K562 (cell line): ENCODE measurements at regions not wholly inside any gene's neighbourhood (a gene's known extent, or its start where the extent isn't known, plus 50 kb on each side); places are given as distances from the start of the nearest gene placed in this dataset.

Experiments used
- ATAC-seq: fragments of 200-7000 bp; cut with Tn5 transposase; 3 replicates; pipeline ENCODE4 v1.9.1; 2020; ENCODE audit warnings: moderate library complexity
- BruUV-seq: library from RNA; stranded (reverse); fragments of 400-500 nt; replicated peaks from 2 replicates; lab custom pipeline; 2021; lab: Mats Ljungman, UMichigan
- CTCF ChIA-PET: fragments of 300-600 bp; formaldehyde crosslinking; extraction: SDS; loops from one replicate; lab custom pipeline; 2021; ENCODE audit warnings: low intra/inter-chr PET ratio; lab: Yijun Ruan, JAX
- POLR2A ChIA-PET: fragments of 300-600, 350-650 bp; sonication (Branson Sonifier 250); formaldehyde crosslinking; extraction: SDS; loops from one replicate; lab custom pipeline; 2021; ENCODE audit warnings: antibody characterized with exemption, inconsistent platforms; lab: Yijun Ruan, JAX
- DNase-seq, 4 experiments: peaks; one replicate each; pipeline versions ENCODE4 v3.0.0 to v3.0.0-alpha.2; 2011 to 2018; ENCODE audit warnings: low spot score in 3 of 4, mixed read lengths in 3 of 4; ENCODE audit errors: extremely low read depth in 1 of 4
- FAIRE-seq: peaks from 2 replicates; lab custom pipeline; 2011; peaks lifted over from hg19 to GRCh38; lab: Jason Lieb, UNC
- H2AFZ ChIP-seq: 2 replicates; pipeline ENCODE4 v1.6.0; 2011; ENCODE audit warnings: low read depth, low read length, control low read depth, inconsistent platforms
- H3K27ac ChIP-seq: fragments of 200-600 bp; 3 replicates; pipeline ENCODE4 v1.8.0; 2011; ENCODE audit warnings: low read depth, mild to moderate bottlenecking, control low read depth, inconsistent platforms, low read length, moderate library complexity, mixed read lengths; ENCODE audit errors: extremely low read depth
- H3K27me3 ChIP-seq, 2 experiments: fragments of 300-600 bp in 1 of 2; 2 replicates in 1 of 2; 3 replicates in 1 of 2; pipeline versions ENCODE4 v1.6.0 to v1.8.0; 2011; ENCODE audit warnings: inconsistent platforms in 2 of 2, low read length in 2 of 2, mild to moderate bottlenecking in 1 of 2, mixed read lengths in 1 of 2, moderate library complexity in 1 of 2; ENCODE audit not compliant: control insufficient read depth in 2 of 2, insufficient read depth in 2 of 2
- H3K36me3 ChIP-seq: fragments of 300-600 bp; 3 replicates; pipeline ENCODE4 v1.8.0; 2011; ENCODE audit warnings: mild to moderate bottlenecking, low read length, inconsistent platforms; ENCODE audit not compliant: control insufficient read depth, insufficient read depth
- H3K4me1 ChIP-seq, 2 experiments: fragments of 200-600 bp in 1 of 2; replicated peaks in 1 of 2; 2 replicates in 1 of 2; 3 replicates in 1 of 2; pipeline versions ENCODE4 v1.5.1 to v1.8.0; 2011; ENCODE audit warnings: inconsistent platforms in 2 of 2, low read length in 2 of 2, mild to moderate bottlenecking in 1 of 2, mixed read lengths in 1 of 2, moderate library complexity in 1 of 2; ENCODE audit not compliant: control insufficient read depth in 2 of 2, insufficient read depth in 2 of 2
- H3K4me2 ChIP-seq: 2 replicates; pipeline ENCODE4 v1.6.1; 2011; ENCODE audit warnings: low read length, control low read depth, inconsistent platforms, mixed read lengths; ENCODE audit not compliant: insufficient read depth
- H3K4me3 ChIP-seq: fragments of 200-600 bp; sonication (generic), shearing (Covaris generic); 2 replicates; pipeline ENCODE4 v1.5.1; 2016; ENCODE audit warnings: control low read depth, inconsistent platforms
- H3K79me2 ChIP-seq: fragments of 200-600 bp; 3 replicates; pipeline ENCODE4 v1.8.0; 2011; ENCODE audit warnings: low read length, inconsistent platforms; ENCODE audit not compliant: control insufficient read depth, insufficient read depth
- H3K9ac ChIP-seq, 2 experiments: 2 replicates each; pipeline versions ENCODE4 v1.6.0 to v1.6.1; 2011; ENCODE audit warnings: low read depth in 2 of 2, low read length in 2 of 2, control low read depth in 1 of 2, inconsistent platforms in 1 of 2, mild to moderate bottlenecking in 1 of 2, mixed read lengths in 1 of 2; ENCODE audit not compliant: insufficient read depth in 1 of 2
- H3K9me1 ChIP-seq: one replicate; pipeline ENCODE4 v1.6.0; 2011; ENCODE audit warnings: inconsistent platforms, mild to moderate bottlenecking, low read length, moderate library complexity; ENCODE audit not compliant: control insufficient read depth, insufficient read depth
- H3K9me3 ChIP-seq: replicated peaks from 2 replicates; pipeline ENCODE4 v1.5.1; 2011; ENCODE audit warnings: low read depth, low read length, inconsistent platforms; ENCODE audit not compliant: control insufficient read depth, insufficient read depth
- H4K20me1 ChIP-seq: replicated peaks from 2 replicates; pipeline ENCODE4 v1.6.1; 2011; ENCODE audit warnings: low read length, inconsistent platforms, mixed read lengths; ENCODE audit not compliant: control insufficient read depth, insufficient read depth
- HEY1 ChIP-seq: fragments of 250-450 bp; sonication (Bioruptor Pico); IDR thresholded peaks from 2 replicates; pipeline ENCODE4 v1.5.0; 2020; ENCODE audit warnings: mild to moderate bottlenecking, moderate library complexity, borderline replicate concordance
- MAFF ChIP-seq: IDR thresholded peaks from 2 replicates; pipeline ENCODE4 v1.6.1; 2012; ENCODE audit warnings: low read length, improper control_type of control experiment
- POLR2A ChIP-seq: fragments of 450-650 bp; conservative IDR thresholded peaks from 2 replicates; pipeline ENCODE4 v1.6.1; 2016
- SP1 ChIP-seq: sonication (generic); formaldehyde crosslinking; IDR thresholded peaks from 2 replicates; pipeline ENCODE4 v1.8.1; 2022; ENCODE audit warnings: mild to moderate bottlenecking, missing genetic modification reagents
- TEAD4 ChIP-seq, 2 experiments: sonication (generic) in 1 of 2; formaldehyde crosslinking in 1 of 2; IDR thresholded peaks; 2 replicates each; pipeline versions ENCODE4 v1.6.1 to v1.8.0; 2012 to 2022; ENCODE audit warnings: borderline replicate concordance in 1 of 2, inconsistent platforms in 1 of 2, low read length in 1 of 2, mild to moderate bottlenecking in 1 of 2, missing genetic modification reagents in 1 of 2
- ZBTB5 ChIP-seq: fragments of 450-650 bp; IDR thresholded peaks from 2 replicates; pipeline ENCODE4 v1.6.1; 2017; ENCODE audit warnings: antibody characterized with exemption
- ZNF217 ChIP-seq: sonication (generic); formaldehyde crosslinking; IDR thresholded peaks from 2 replicates; pipeline ENCODE4 v1.8.0; 2022; ENCODE audit warnings: mild to moderate bottlenecking, missing genetic modification reagents
- ZNF24 ChIP-seq: fragments of 450-650 bp; IDR thresholded peaks from 2 replicates; pipeline ENCODE4 v1.6.1; 2016
- ZNF785 ChIP-seq: fragments of 250-450 bp; sonication (Bioruptor Pico); IDR thresholded peaks from 2 replicates; pipeline ENCODE4 v1.4.0; 2020; ENCODE audit warnings: mild to moderate bottlenecking
- WGBS: fragments of 100-300 bp; shearing (Covaris generic); methylation state at CpG from one replicate; pipeline ENCODE4 v1.1.6; 2016; ENCODE audit warnings: low coverage, mixed read lengths; ENCODE audit not compliant: insufficient coverage; ENCODE audit errors: missing lambda C conversion rate; 5-methylcytosine and 5-hydroxymethylcytosine counted together
- in situ Hi-C: fragments of 300-500 bp; cut with MboI; formaldehyde crosslinking; loops from 4 replicates; pipeline ENCODE4 v1.15.0; 2018; ENCODE audit warnings: inconsistent platforms, mixed read lengths
- intact Hi-C: fragments of 100-400 bp; cut with micrococcal nuclease; formaldehyde crosslinking; loops from 2 replicates; pipeline ENCODE4 v1.14.2; 2022

- CTCF ChIA-PET, result no interaction called here
- no peaks in the 10 kb centered on the region for H3K79me2 ChIP-seq
- no peaks in the 10 kb centered on the region for H3K4me1 ChIP-seq
- TF ChIP-seq HEY1, result no peak
- no peak for TF ChIP-seq ZNF217
- TF ChIP-seq TEAD4 (IDR thresholded peaks at IDR 0.05; ENCODE audit: low read length), result no peak
- no peak for TF ChIP-seq TEAD4 (CRISPR knock-in tag; IDR thresholded peaks at IDR 0.05; ENCODE audit: borderline replicate concordance)
- no peak for TF ChIP-seq POLR2A
- no peak for TF ChIP-seq ZNF24
- TF ChIP-seq MAFF, result no peak
- TF ChIP-seq ZNF785 (CRISPR knock-in tag), result no peak
- TF ChIP-seq ZBTB5, result no peak
- TF ChIP-seq SP1 (CRISPR knock-in tag), result no peak
- ATAC-seq (no peak), FAIRE-seq (no peak), DNase-seq (no peak)
- intact Hi-C loops, result no loop called here
- WGBS, result 0% methylated on average over 3 of the region's 3 CpGs
- no peak overlapping the region for H3K9ac ChIP-seq
- BruUV-seq, result no TSS peak
- H4K20me1 ChIP-seq, result 0 out of 2 replicates have a peak, but pooled peaks cover 5% of the 10 kb centered on the region
- H3K4me3 ChIP-seq, result no peak overlapping the region
- peaks cover 0 to 8% of the 10 kb centered on the region in 2 experiments; a peak in 1 of 5 replicates for H3K27me3 ChIP-seq
- no peaks in the 10 kb centered on the region for H3K36me3 ChIP-seq
- H3K9me1 ChIP-seq, result no peaks in the 10 kb centered on the region
- no peak overlapping the region for H2AFZ ChIP-seq
- no peak overlapping the region for H3K4me2 ChIP-seq
- no peaks in the 10 kb centered on the region for H3K9me3 ChIP-seq
- POLR2A ChIA-PET, result no interaction called here
- H3K27ac ChIP-seq, result no peak overlapping the region
- in situ Hi-C loops, result no loop called here
Observed at GRCh38 chr19:30731591-30731990, 359.4 kb downstream of the ZNF536 start.
